ENCODE measurements at regions not wholly inside any gene's neighbourhood (a gene's known extent, or its start where the extent isn't known, plus 50 kb on each side); places are given as distances from the start of the nearest gene placed in this dataset.

GRCh38 chr7:115709664-115710063 is 320.9 kb downstream of the TFEC start:
- intact Hi-C loops (cut with micrococcal nuclease): loop anchor here (10.0 kb wide), 1 partner anchor 1625 kb away; no protein-coding TSS in a partner anchor

- intact Hi-C loops (cut with micrococcal nuclease): loop anchor here (10.0 kb wide), 1 partner anchor 1623 kb away; no protein-coding TSS in a partner anchor
Observed at GRCh38 chr7:115708013-115708341, 322.6 kb downstream of the TFEC start.

GRCh38 chr7:115707258-115708012 is 323.1 kb downstream of the TFEC start:
- intact Hi-C loops (cut with micrococcal nuclease): loop anchor here (2.0 to 10.0 kb wide), 2 partner anchors 1623 to 1681 kb away; no protein-coding TSS in a partner anchor

- intact Hi-C loops (cut with micrococcal nuclease): loop anchor here (10.0 kb wide), 1 partner anchor 1620 kb away; no protein-coding TSS in a partner anchor
Observed at GRCh38 chr7:115704884-115705283, 325.7 kb downstream of the TFEC start.

- intact Hi-C loops (cut with micrococcal nuclease): loop anchor here (10.0 kb wide), 1 partner anchor 1616 kb away; no protein-coding TSS in a partner anchor
Observed at GRCh38 chr7:115701141-115701540, 329.4 kb downstream of the TFEC start.

GRCh38 chr7:115694424-115694823 is 336.1 kb downstream of the TFEC start:
- intact Hi-C loops (cut with micrococcal nuclease): no loop called here

GRCh38 chr7:115693779-115694178 is 336.8 kb downstream of the TFEC start:
- intact Hi-C loops (cut with micrococcal nuclease): no loop called here

- intact Hi-C loops (cut with micrococcal nuclease): no loop called here
Observed at GRCh38 chr7:115689941-115690340, 340.6 kb downstream of the TFEC start.

GRCh38 chr7:115683093-115683492 is 347.5 kb downstream of the TFEC start:
- intact Hi-C loops (cut with micrococcal nuclease): no loop called here

- intact Hi-C loops (cut with micrococcal nuclease): no loop called here
Observed at GRCh38 chr7:115682507-115682906, 348.1 kb downstream of the TFEC start.

- intact Hi-C loops (cut with micrococcal nuclease): loop anchor here (1.0 to 2.0 kb wide), 2 partner anchors 816 to 1655 kb away; no protein-coding TSS in a partner anchor
Observed at GRCh38 chr7:115680921-115681320, 349.6 kb downstream of the TFEC start.

- intact Hi-C loops (cut with micrococcal nuclease): loop anchor here (1.0 to 2.0 kb wide), 2 partner anchors 815 to 1654 kb away; no protein-coding TSS in a partner anchor
Observed at GRCh38 chr7:115679976-115680375, 350.6 kb downstream of the TFEC start.

GRCh38 chr7:115679423-115679822 is 351.1 kb downstream of the TFEC start:
- intact Hi-C loops (cut with micrococcal nuclease): no loop called here

GRCh38 chr7:115678086-115678982 is 352.2 kb downstream of the TFEC start:
- intact Hi-C loops (cut with micrococcal nuclease): no loop called here

- intact Hi-C loops (cut with micrococcal nuclease): no loop called here
Observed at GRCh38 chr7:115676707-115677106, 353.9 kb downstream of the TFEC start.

GRCh38 chr7:115676080-115676479 is 354.5 kb downstream of the TFEC start:
- intact Hi-C loops (cut with micrococcal nuclease): no loop called here

GRCh38 chr7:115674467-115675024 is 356.0 kb downstream of the TFEC start:
- intact Hi-C loops (cut with micrococcal nuclease): no loop called here

- intact Hi-C loops (cut with micrococcal nuclease): no loop called here
Observed at GRCh38 chr7:115672024-115672423, 358.5 kb downstream of the TFEC start.

GRCh38 chr7:115662676-115663075 is 367.9 kb downstream of the TFEC start:
- intact Hi-C loops (cut with micrococcal nuclease): no loop called here

GRCh38 chr7:115662120-115662519 is 368.4 kb downstream of the TFEC start:
- intact Hi-C loops (cut with micrococcal nuclease): no loop called here

- intact Hi-C loops (cut with micrococcal nuclease): no loop called here
Observed at GRCh38 chr7:115658223-115658622, 372.3 kb downstream of the TFEC start.

Measured in T-helper 1 cell treated with Interleukin-12 subunit alpha and Interleukin-12 subunit beta and Interleukin-4 antibody, amounts not matched to agents 30 ng/mL and 1 ng/mL, for 36 hours (primary cell).